ENCODE measurements at regions not wholly inside any gene's neighbourhood (a gene's known extent, or its start where the extent isn't known, plus 50 kb on each side); places are given as distances from the start of the nearest gene placed in this dataset.

- TF ChIP-seq CTCF (IDR thresholded peaks at IDR 0.05) (no peak), EP300 (IDR thresholded peaks at IDR 0.05; ENCODE audit: borderline replicate concordance in 1 of 2, low read depth in 1 of 2, low read length in 1 of 2) (no peak), POLR2AphosphoS5 (IDR thresholded peaks at IDR 0.05; ENCODE audit: low read depth, low read length) (no peak), EZH2phosphoT487 (IDR thresholded peaks at IDR 0.05; ENCODE audit: borderline replicate concordance, low read depth) (no peak), PBX3 (IDR thresholded peaks at IDR 0.05) (no peak), RCOR1 (IDR thresholded peaks at IDR 0.05; ENCODE audit: low read length) (no peak), IRF3 (IDR thresholded peaks at IDR 0.05; ENCODE audit: low read depth, low read length) (no peak), YY1 (IDR thresholded peaks at IDR 0.05; ENCODE audit: low read depth) (no peak), FOXM1 (IDR thresholded peaks at IDR 0.05; ENCODE audit: low read depth) (no peak)
These were observed 119.5 kb upstream of the RTL1 start for GRCh38 chr14:101022916-101023435.

Data from SK-N-SH (cell line).